HG02852 (cell line): ENCODE measurements at regions not wholly inside any gene's neighbourhood (a gene's known extent, or its start where the extent isn't known, plus 50 kb on each side); places are given as distances from the start of the nearest gene placed in this dataset.
A peak's percentile ranks its signal among the peaks of the same experiment; 100 is the strongest.

Source experiments
- ATAC-seq: cut with Tn5 transposase; IDR thresholded peaks from one replicate; pipeline ENCODE4 v1.9.1; 2021; ENCODE audit warnings: mild to moderate bottlenecking, moderate library complexity; ENCODE audit not compliant: unreplicated experiment

DNA sequence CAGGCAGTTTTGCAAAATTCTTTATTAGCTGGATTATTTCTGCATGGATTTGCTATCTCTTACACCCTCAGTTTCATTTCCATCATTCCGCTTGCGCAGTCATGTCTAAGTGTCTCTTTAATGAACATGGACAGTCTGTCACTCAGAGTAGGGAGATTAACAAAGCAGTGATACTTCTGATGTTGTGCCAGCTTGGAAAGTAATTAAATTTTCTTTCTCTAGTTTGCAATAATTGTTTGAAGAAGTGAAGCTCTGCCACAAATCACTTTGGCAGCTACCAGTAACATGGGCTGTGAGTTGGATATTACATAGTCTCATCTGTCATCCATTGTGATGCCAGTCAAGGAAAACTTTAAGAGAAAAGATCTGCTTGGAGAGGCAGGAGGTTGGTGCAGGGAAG, 324.8 kb upstream of the NWD2 start:
- ATAC-seq = no peak

DNA sequence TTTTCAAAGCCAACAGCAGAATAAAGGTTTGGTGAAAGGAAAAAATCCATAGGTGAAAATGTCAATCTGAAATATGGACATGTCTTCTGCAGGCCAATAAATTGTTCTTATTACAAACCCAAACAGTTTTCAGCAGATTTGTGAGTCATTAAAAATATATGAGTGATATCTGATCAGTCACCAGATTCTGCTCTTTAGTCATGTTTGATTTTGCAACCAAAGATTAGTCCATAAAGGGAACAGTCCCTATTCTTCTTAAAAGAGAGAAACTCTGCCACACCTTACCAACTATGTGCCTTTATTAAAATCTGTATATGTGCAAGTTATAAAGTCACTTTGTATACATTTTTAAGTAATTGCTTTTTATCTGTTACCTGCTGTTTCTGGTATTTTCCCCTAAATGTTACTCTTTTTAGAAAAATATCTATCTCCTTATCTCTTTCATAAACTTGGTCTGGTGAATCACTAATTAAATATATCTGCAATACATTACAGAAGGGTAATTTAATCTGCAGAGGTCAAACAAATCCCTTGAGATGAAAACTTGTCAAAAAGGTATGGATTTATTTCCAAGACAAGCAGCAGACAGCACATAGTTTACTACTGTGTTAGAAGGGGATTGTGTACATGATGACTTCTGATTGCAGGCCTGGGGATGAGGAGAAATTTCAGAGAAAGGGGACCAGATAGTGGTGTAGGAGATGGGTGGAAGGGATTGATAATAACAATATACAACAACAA, 322.9 kb upstream of the NWD2 start:
- no peak for ATAC-seq

DNA sequence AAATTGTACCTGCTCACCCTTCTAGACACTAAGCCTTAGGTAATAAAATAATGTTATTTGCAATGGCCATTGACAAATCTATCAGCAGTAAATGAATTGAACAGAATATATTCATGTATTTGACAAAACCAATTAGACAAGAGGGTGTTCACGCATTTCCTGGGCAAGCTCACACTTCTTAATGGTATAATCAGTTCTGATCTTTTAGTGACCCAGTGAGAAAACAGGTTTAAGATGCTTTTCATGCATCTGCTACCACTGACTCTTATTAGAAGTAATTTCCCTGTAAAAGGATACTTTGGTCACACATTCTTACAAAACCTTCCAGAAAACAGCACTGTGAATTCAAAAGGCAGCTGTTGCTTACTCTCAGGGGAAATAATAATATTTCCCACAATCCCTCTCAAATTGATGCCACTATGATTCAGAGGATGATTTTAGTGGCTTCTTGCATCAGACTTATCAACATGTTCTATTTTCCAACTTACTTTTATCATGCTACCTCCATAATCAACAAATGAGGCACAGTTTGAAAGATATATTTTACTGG, 313.9 kb upstream of the NWD2 start:
- ATAC-seq = no peak

DNA sequence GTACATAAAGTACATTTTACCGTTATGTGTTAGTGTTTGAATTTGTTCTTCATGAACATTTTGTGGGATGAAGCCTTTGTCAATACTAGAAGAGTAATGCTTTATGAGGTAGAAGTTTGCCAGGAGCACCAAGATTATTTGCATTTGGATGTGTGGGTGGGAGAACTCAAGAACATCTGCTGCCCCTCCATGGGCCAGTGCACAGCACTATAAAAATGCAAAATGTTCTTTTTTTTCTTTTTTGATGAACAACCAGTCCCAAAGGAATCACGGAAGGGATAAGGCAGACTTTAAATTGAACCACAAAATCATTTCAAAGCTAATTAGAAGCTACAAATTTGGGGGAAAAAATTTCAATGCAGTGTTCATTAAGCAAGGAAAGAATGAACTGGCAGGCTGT, 300.3 kb upstream of the NWD2 start:
- ATAC-seq = no peak

DNA sequence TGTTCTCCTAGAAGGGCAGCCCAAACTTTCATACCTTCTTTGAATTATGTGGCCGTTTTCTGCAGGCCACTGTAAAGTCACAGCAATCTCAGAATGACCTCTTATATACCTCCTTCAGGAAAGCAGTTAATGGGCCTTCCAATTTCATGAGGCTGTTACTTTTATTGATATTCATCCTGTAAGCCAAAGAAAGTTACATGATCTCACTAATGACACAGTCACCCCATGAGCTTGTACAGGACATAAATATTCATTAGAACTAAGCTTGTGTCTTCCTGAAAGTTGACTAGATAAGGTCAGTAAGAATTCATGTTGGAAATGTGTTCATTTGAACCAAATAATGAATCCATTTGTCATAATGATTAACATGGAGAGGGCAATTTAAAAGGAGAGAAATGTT, 283.1 kb upstream of the NWD2 start:
- no peak for ATAC-seq

DNA sequence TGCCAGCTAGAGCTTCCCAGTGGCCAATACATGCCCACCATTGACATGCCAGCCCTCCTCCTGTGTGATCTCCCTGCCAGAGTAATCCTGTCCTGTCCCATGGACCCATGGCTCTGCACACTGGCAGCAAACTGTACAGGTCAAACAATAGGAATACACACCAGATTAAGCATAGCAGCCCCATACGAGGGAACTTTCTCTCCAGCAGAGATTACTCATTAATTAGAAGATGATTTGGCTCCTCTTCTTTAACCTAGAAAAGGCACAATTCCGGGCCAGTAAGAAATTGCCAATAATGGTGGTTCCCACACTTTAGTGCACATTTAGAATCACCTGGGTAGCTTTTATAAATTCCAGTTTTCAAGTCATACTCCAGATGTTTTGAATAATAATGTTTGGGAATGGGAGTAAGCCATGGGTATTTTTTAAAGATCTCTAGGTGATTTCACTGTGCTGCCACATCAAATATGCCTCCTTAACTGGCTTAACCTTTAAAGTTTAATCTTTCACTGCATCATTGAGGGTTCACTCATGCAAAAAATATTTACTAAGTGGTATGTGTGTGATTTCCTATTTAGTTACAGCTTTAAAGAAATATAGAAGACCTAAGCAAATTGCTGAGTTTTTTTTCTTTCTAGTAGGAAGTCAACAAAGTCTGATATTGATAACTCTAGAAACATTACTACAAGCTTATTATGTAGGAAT, 277.6 kb upstream of the NWD2 start:
- ATAC-seq = no peak

DNA sequence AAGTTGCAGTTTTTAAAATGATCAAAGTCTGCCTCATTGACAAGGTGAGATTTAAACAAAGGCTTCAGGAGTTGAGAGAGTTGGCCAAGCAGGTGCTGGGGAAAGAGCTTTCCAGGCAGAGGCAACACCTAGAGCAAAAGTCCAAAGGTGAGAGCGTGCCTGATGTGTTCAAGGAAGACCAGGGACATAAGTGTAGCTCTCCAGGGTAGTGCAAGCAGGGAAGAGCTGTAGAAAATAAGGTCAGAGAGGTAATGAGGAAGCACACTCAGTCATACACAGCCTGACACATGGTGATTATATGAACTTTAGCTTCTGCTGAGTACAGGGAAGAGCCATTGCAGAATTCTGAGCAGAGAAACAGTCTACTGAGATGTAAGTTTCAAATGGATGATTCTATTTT, 265.0 kb upstream of the NWD2 start:
- ATAC-seq = no peak

DNA sequence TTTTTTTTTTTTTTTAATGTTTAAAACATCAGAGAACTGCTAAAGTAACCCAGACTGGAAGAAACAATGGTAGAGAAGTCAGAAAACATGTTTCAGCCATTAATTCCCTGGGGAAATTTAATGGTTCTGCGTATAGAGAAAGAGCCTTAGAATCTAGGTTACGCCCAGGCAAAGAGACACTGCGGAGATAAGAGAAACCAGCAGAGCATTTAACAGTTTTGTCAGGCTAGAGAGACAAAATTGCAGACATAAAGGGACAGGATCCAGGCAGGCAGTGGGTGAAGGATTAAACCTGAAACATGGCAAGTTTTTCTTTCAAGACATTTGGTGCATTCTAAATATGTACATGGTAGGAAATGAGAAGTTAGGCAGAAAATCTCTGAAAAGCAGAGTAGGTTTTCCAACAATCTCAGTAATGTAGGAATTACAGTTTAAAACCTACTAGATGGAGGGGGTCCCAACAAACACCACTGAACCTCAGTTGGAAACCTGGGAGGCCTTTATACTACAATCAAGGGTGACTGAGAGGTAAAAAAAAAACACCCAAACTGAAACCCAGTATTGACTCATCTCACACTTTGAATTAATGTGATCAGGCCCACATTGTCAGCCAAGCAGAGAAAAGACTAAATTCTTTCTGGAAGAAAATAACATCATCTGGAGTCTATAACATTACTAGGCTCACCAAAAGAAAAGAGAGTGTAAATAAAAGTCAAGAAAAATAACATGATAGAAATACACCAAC, 254.2 kb upstream of the NWD2 start:
- ATAC-seq = peak; percentile 75

DNA sequence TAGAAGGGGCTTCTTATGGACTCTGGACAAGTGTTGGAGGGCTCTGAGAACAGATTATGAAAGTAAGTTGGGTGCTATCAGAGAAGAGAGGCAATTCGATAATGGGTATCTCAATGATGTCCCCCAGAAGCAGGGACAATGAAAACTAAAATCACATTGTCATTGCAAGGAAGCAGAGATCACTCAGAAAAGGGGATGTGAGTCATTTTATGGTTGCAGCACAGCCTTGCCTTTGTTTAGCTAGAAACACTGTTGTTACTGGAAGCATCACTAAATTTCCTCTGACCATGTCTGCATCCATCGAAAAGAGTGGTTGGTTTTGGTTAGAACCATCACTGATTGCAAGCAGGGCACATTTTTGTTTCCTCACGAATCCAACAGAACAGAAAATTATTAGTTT, 246.8 kb upstream of the NWD2 start:
- ATAC-seq = peak; percentile 63

DNA sequence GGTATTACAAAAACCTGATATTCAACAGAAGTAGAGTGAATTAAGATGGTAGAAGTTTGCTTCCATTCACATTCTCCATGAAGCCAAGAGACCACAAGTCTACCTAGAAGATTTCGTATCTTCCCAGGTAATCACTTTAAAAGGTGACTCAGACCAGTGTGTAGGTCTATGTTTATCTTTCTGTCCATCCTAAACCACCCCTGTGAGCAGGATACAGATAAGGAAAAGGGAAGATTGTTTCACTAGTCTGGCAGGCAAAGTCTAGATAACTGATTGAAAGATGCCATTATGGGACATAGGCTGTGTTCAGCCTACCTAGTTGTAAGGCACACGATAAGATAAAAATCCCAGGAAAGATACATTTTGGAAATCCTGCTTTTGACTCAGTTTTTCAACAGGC, 244.3 kb upstream of the NWD2 start:
- no peak for ATAC-seq

DNA sequence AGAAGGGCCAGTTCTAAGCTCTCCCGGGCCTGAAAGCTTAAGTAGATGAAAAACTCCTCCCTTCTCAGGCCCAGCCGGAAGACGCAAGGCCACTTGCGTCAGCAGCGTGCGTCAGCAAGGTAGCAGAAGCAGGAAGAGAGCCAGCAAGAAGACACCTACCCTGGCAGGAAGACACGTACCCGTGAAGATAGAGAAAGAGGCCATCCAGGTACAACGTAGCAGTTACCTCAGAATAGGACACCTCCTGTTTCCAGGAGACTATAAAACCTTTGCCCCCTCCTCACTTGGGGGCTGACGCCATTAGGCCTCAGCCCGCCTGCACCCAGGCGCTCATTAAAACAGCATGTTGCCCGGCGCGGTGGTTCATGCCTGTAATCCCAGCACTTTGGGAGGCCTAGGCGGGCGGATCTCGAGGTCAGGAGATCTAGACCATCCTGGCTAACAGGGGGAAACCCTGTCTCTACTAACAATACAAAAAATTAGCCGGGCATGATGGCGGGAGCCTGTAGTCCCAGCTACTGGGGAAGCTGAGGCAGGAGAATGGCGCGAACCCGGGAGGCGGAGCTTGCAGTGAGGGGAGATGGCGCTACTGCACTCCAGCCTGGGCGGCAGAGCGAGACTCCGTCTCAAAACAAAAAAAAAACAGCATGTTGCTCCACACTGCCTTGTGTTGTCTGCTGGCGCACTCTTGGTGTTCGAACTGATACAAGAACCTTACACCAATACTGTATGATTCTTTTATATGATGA, 242.7 kb upstream of the NWD2 start:
- ATAC-seq = no peak

DNA sequence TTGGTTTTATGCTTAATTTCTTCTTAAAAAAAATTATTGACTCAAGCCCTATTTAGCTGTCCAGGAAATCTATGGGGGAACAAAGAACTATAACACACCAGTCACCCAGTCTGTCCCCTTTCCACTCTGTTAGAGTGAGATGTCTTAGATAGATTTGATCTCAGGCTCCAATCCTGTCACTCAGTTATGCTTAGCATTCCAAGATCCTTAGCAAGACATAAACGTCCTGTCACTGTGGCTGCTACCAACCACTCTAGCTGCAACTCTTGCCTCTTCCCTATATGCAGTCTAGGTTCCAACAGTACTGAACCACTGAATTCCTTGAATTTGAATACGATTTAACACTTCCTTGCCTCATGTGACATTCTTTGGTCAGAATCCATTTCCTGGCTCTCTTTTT, 241.9 kb upstream of the NWD2 start:
- ATAC-seq = no peak

DNA sequence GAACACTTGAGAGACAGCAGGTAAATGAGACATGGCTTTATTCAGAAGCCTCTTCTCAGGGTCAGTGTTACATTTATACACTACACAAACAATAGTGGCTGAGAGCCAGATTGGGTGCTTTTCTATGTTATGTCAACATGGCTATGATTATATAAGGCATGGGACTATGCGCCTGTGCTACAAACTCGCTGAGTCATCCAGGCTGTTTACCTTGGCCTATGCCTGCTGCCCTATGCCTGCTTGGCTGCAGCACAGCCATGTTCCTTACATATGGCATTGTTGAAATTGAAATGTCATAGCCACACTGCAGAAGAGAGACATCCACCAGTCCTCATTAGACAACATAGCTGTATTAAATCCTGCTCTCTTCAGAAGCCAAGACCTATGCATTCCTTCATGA, 236.3 kb upstream of the NWD2 start:
- ATAC-seq = no peak

DNA sequence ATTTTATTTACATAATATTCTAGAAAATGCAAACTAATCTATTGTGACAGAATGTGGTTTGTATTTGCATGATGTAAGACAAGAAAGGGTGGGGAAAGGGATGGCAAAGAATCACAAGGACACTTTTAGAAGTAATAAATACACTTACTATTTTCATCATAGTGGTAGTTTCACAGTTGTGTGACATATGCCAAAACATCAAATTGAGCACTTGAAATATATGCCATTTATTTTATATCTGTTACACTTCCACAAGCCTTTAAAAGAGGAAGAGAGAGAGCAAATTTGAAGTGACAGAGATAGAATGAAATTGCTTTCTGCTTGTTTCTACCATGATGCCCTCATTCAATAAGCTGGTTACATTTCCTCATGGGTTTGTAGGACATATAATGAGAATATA, 230.0 kb upstream of the NWD2 start:
- ATAC-seq = no peak

DNA sequence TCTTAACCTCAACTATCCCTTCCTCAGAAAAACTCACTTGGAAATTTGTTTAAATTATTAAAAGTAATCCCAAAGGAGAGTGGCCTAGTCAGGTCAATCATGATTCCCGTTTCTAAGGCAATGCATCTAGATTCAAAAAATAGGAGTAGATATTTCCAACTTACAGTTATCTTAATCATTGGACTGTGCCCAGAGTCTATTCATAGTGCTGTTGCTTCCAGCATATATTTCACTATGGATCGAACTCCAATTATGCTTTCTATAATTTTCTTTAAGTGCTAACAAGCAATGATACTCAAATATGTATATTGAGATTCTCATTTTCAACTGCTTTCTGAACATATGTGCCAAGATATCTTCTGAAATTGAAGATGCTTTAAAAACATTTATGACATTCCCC, 229.2 kb upstream of the NWD2 start:
- ATAC-seq = no peak

DNA sequence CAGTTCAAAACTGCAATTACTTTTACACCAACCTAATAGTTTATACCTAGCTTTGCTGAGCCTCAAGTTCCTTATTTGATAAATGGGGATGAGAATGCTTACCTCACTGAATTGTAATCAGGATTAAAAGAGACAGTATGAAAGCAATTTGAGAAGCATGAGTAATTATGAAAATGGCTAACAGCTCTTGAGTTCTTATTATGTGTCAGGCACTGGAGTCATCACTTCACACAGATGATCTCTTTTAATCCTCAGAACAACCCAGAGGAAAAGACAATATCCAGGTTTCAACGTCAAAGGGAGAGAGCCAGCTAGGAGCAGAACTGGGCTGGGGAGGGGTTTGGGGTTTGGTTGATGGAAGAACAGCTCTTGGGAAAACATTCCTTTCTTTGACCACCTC, 221.0 kb upstream of the NWD2 start:
- ATAC-seq = no peak

DNA sequence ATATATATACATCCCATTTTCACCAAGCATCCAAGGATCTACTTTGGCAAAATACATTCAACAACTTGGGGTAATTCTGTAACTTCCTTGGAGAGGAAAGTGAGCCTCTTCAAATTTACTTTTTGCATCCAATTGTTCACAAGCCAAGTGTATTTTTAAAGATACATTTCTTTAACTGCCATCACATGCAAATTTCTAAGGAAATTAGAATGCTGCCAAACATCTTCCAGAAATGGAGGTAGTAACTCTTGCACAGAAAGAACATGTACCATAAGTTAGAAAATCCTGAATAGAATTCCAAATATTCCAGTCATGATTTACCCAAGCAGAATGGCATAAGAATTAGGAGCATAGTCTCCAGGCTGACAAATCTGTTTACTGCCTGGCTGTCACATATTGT, 220.5 kb upstream of the NWD2 start:
- no peak for ATAC-seq

DNA sequence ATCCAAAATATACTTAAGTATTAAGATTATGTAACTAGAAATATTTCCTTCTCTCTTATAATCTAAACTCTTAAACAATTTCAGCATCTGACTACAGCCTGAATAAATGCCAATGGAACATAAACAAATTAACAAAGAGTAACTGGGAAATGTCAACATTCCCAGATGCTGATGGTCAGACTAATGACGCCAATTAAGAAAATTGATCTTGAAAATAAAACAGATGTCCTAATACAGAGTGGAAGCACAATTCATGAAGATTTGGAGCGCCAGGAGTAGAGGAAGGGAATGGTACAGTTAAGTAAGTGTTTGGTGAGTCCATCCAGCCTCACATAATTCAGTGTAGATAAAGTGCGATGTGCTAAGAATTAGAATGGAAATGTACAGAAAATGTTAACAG, 203.7 kb upstream of the NWD2 start:
- ATAC-seq = no peak

DNA sequence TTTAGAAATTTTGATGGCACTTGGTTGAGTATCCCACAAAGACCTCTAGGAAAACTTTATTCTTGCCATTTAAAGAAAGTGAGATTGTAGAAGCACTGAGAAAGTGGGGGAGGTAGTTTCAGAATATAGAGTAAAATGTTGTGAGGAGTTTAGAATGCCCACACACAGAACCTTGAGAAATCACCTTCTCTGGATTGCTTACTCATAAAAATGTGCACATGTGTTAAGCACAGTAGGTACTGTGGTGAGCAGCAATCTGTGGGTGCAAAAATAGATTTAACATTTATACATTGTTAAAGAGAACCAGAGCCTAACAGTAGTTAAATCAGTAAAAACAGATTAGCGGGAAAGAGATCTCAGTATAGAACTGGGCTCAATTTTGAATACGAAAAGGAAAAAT, 201.2 kb upstream of the NWD2 start:
- ATAC-seq = peak; percentile 78

DNA sequence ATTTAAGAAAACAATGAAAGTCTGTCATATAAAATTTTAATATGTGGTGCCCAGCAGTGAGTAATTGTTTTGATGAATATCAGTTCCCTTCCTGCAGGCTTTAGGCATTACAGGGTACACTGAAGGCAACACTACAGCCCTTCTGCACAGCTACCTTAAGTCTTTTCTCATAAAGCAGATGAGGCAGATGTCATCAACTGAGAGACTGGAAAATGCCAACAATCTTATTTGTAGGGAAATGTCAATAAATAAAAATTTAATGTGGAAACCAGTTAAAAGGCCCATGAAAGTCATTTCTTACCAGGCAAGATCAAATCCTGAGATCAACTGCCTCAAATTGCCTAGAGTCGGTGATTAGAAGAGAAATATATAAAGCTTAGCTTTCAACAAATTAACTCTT, 193.4 kb upstream of the NWD2 start:
- ATAC-seq = no peak

DNA sequence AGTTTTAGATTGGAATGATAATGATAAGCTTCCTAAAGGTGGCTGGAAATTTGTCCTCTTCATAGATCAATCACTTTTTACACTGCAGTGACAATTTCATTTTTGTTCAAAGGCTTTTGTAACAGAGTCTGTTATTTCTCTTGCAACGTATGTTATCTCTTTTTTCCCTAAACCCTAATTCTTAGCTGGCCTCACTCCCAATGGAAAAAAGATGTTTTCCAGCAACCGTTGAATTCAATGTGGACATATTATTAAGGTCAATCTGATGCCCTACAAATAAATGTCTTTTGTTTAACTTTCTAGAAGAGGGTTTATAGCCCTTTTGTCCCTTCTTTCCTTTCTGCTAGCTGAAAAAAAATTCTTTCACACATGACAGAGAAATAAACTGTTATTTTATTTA, 192.7 kb upstream of the NWD2 start:
- no peak for ATAC-seq
